ENCODE measurements at regions not wholly inside any gene's neighbourhood (a gene's known extent, or its start where the extent isn't known, plus 50 kb on each side); places are given as distances from the start of the nearest gene placed in this dataset.

GRCh38 chr6:168928012-168928411, 325.6 kb downstream of the THBS2 start:
- H3K27ac ChIP-seq: no peak overlapping the region
- H3K27me3 ChIP-seq (ENCODE audit: insufficient read depth, low read depth): no peaks in the 10 kb centered on the region
- H3K4me3 ChIP-seq (IDR thresholded peaks at IDR 0.05; ENCODE audit: insufficient read depth, low read depth, low read length): no peak overlapping the region
- H3K9ac ChIP-seq: no peak overlapping the region
- no peaks in the 10 kb centered on the region for H3K79me2 ChIP-seq (ENCODE audit: insufficient read depth, low read depth)
- H2AFZ ChIP-seq (ENCODE audit: low read depth): no peak overlapping the region
- H3K4me2 ChIP-seq: no peak overlapping the region
- no peaks in the 10 kb centered on the region for H3K36me3 ChIP-seq (ENCODE audit: insufficient read depth)
- H3K4me1 ChIP-seq (ENCODE audit: low read depth, poor library complexity, severe bottlenecking): no peaks in the 10 kb centered on the region
- no peak for TF ChIP-seq CTCF (conservative IDR thresholded peaks at IDR 0.05; ENCODE audit: low read depth, low read length)
- no peaks in the 10 kb centered on the region for H4K20me1 ChIP-seq (ENCODE audit: insufficient read depth)

GRCh38 chr6:168927026-168927425, 326.6 kb downstream of the THBS2 start:
- no peaks in the 10 kb centered on the region for H3K27me3 ChIP-seq (ENCODE audit: insufficient read depth, low read depth)
- H2AFZ ChIP-seq (ENCODE audit: low read depth): no peak overlapping the region
- H3K27ac ChIP-seq: no peak overlapping the region
- no peaks in the 10 kb centered on the region for H3K4me1 ChIP-seq (ENCODE audit: low read depth, poor library complexity, severe bottlenecking)
- no peak overlapping the region for H3K4me2 ChIP-seq
- H3K36me3 ChIP-seq (ENCODE audit: insufficient read depth): no peaks in the 10 kb centered on the region
- no peak overlapping the region for H3K9ac ChIP-seq
- no peak for TF ChIP-seq CTCF (conservative IDR thresholded peaks at IDR 0.05; ENCODE audit: low read depth, low read length)
- no peak overlapping the region for H3K4me3 ChIP-seq (IDR thresholded peaks at IDR 0.05; ENCODE audit: insufficient read depth, low read depth, low read length)
- no peaks in the 10 kb centered on the region for H3K79me2 ChIP-seq (ENCODE audit: insufficient read depth, low read depth)
- H4K20me1 ChIP-seq (ENCODE audit: insufficient read depth): no peaks in the 10 kb centered on the region

GRCh38 chr6:168926306-168926705, 327.3 kb downstream of the THBS2 start:
- no peaks in the 10 kb centered on the region for H3K36me3 ChIP-seq (ENCODE audit: insufficient read depth)
- H4K20me1 ChIP-seq (ENCODE audit: insufficient read depth): no peaks in the 10 kb centered on the region
- H3K79me2 ChIP-seq (ENCODE audit: insufficient read depth, low read depth): no peaks in the 10 kb centered on the region
- H3K4me3 ChIP-seq (IDR thresholded peaks at IDR 0.05; ENCODE audit: insufficient read depth, low read depth, low read length): no peak overlapping the region
- no peak overlapping the region for H3K4me2 ChIP-seq
- no peak overlapping the region for H3K27ac ChIP-seq
- no peak for TF ChIP-seq CTCF (conservative IDR thresholded peaks at IDR 0.05; ENCODE audit: low read depth, low read length)
- H2AFZ ChIP-seq (ENCODE audit: low read depth): no peak overlapping the region
- no peaks in the 10 kb centered on the region for H3K27me3 ChIP-seq (ENCODE audit: insufficient read depth, low read depth)
- no peak overlapping the region for H3K9ac ChIP-seq
- H3K4me1 ChIP-seq (ENCODE audit: low read depth, poor library complexity, severe bottlenecking): no peaks in the 10 kb centered on the region

GRCh38 chr6:168925671-168926070, 328.0 kb downstream of the THBS2 start:
- TF ChIP-seq CTCF (conservative IDR thresholded peaks at IDR 0.05; ENCODE audit: low read depth, low read length): no peak
- Histone ChIP-seq H3K36me3 (ENCODE audit: insufficient read depth) (no peaks in the 10 kb centered on the region), H3K4me1 (ENCODE audit: low read depth, poor library complexity, severe bottlenecking) (no peaks in the 10 kb centered on the region), H2AFZ (ENCODE audit: low read depth) (no peak overlapping the region), H3K79me2 (ENCODE audit: insufficient read depth, low read depth) (no peaks in the 10 kb centered on the region), H3K4me3 (IDR thresholded peaks at IDR 0.05; ENCODE audit: insufficient read depth, low read depth, low read length) (no peak overlapping the region), H3K27me3 (ENCODE audit: insufficient read depth, low read depth) (no peaks in the 10 kb centered on the region), H3K27ac (no peak overlapping the region), H3K4me2 (no peak overlapping the region), H3K9ac (no peak overlapping the region), H4K20me1 (ENCODE audit: insufficient read depth) (no peaks in the 10 kb centered on the region)

GRCh38 chr6:168923171-168923570, 330.5 kb downstream of the THBS2 start:
- no peak for TF ChIP-seq CTCF (conservative IDR thresholded peaks at IDR 0.05; ENCODE audit: low read depth, low read length)
- no peak overlapping the region for H3K27ac ChIP-seq
- H4K20me1 ChIP-seq (ENCODE audit: insufficient read depth): no peaks in the 10 kb centered on the region
- H2AFZ ChIP-seq (ENCODE audit: low read depth): no peak overlapping the region
- H3K36me3 ChIP-seq (ENCODE audit: insufficient read depth): no peaks in the 10 kb centered on the region
- no peak overlapping the region for H3K9ac ChIP-seq
- H3K27me3 ChIP-seq (ENCODE audit: insufficient read depth, low read depth): no peaks in the 10 kb centered on the region
- no peak overlapping the region for H3K4me2 ChIP-seq
- H3K79me2 ChIP-seq (ENCODE audit: insufficient read depth, low read depth): no peaks in the 10 kb centered on the region
- no peaks in the 10 kb centered on the region for H3K4me1 ChIP-seq (ENCODE audit: low read depth, poor library complexity, severe bottlenecking)
- H3K4me3 ChIP-seq (IDR thresholded peaks at IDR 0.05; ENCODE audit: insufficient read depth, low read depth, low read length): no peak overlapping the region
